22Rv1 (cell line): ENCODE measurements at regions not wholly inside any gene's neighbourhood (a gene's known extent, or its start where the extent isn't known, plus 50 kb on each side); places are given as distances from the start of the nearest gene placed in this dataset.

Experiments
- H3K27ac ChIP-seq: fragments of 450-650 bp; 2 replicates; pipeline ENCODE4 v1.5.1; 2017
- ZFX ChIP-seq: fragments of 450-650 bp; IDR thresholded peaks from 2 replicates; pipeline ENCODE4 v1.6.1; 2017; ENCODE audit warnings: antibody characterized with exemption, borderline replicate concordance
- TF ChIP-seq, protein P1 (sequence below): fragments of 450-650 bp; IDR thresholded peaks from 2 replicates; pipeline ENCODE4 v1.5.1; 2017; ENCODE audit warnings: mild to moderate bottlenecking

DNA sequence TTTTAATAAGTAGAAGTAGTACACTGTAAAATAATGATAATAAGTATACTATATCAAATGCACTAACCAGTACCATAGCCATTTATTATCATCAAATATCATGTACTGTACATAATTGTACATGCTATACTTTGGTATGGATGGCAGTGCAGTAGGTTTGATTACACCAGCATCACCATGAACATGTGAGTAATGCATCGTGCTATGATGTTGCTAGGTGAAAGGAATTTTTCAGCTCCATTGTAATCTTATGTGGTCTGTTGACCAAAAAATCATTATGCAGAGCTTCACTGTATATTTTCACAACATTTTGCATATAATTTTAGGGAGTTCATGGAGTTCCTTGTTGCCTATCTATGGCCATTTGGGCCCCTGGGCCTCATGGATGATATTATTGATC is 72.2 kb upstream of the HMHB1 start:
- TF ChIP-seq ZFX, result no peak
- TF ChIP-seq, protein P1, sequence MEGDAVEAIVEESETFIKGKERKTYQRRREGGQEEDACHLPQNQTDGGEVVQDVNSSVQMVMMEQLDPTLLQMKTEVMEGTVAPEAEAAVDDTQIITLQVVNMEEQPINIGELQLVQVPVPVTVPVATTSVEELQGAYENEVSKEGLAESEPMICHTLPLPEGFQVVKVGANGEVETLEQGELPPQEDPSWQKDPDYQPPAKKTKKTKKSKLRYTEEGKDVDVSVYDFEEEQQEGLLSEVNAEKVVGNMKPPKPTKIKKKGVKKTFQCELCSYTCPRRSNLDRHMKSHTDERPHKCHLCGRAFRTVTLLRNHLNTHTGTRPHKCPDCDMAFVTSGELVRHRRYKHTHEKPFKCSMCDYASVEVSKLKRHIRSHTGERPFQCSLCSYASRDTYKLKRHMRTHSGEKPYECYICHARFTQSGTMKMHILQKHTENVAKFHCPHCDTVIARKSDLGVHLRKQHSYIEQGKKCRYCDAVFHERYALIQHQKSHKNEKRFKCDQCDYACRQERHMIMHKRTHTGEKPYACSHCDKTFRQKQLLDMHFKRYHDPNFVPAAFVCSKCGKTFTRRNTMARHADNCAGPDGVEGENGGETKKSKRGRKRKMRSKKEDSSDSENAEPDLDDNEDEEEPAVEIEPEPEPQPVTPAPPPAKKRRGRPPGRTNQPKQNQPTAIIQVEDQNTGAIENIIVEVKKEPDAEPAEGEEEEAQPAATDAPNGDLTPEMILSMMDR, result no peak
- no peak overlapping the region for H3K27ac ChIP-seq

DNA sequence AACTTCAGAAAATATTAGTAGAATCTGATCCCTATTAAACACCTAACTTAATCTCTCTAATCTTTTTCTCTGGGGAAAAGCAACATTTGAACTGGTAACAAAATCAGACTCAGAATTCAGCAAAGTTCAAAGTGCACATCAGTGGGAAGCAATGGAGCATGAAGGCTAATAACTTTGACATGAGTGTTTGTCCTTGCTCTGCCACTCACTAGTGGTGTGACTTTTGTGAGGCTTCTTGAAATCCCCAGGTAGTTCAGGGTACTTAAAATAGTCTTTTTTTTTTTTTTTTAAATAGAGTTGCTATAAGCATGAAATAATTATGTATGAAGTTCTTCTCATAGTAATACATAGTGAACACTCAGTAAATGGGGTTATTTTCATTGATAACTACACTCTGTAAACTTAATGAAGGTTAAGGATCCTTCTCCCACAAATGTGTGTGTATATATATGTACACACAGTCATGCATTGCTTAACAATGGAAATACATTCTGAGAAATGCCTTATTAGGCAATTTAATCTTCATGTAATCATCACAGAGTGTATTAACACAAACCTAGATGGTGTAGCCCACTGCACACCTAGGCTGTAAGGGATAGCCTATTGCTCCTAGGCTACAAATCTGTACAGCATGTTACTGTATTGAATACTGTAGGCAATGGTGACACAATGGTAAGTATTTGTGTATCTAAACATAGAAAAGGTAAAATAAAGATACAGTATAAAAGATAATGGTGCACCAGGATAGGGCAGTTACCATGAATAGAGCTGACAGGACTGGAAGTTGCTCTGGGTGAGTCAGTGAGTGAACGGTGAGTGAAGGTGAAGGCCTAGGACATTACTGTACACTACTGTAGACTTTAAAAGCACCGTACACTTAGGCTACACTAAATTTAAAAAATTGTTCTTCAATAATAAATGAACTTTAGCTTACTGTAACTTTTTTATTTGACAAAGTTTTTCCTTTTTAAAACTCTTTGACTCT is 73.3 kb upstream of the HMHB1 start:
- TF ChIP-seq, protein P1, result no peak
- H3K27ac ChIP-seq, result no peak overlapping the region

DNA sequence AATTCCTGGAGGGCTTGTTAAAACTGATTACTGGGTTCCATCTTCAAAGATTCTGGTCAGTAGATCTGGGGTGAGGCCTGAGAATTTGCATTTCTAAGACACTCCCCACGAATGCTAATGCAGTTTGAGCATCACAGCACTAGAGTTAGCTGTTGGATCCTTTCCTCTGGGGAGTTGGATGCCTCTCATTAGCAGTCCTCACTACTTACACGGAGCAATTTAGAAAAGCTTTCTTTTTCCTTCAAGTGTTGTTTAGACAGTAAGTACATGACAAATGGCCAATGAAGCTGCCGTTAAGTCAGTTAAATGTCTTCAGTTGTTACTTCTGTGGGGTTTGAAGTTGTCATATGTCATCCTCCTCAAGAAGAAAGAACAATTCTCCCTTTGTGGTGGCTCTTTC is 74.9 kb upstream of the HMHB1 start:
- TF ChIP-seq ZFX, result no peak
- TF ChIP-seq, protein P1, result no peak
- no peak overlapping the region for H3K27ac ChIP-seq

DNA sequence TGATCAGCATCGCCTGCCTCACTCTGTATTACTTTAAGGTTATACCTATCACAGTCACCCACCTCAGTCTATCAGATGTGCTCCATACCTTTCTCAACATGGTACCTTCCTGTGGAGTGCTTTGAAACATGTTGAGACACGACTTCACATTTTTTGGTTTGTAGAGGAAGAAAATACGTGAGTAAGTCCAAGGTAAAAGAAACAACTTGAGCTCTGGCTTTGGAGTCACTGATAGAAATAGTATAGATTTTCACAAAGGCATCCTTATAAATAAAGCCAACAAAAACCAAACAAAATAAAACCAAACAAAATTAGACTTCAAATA is 77.5 kb upstream of the HMHB1 start:
- H3K27ac ChIP-seq, result no peak overlapping the region
- TF ChIP-seq, protein P1, result no peak
- TF ChIP-seq ZFX, result no peak

DNA sequence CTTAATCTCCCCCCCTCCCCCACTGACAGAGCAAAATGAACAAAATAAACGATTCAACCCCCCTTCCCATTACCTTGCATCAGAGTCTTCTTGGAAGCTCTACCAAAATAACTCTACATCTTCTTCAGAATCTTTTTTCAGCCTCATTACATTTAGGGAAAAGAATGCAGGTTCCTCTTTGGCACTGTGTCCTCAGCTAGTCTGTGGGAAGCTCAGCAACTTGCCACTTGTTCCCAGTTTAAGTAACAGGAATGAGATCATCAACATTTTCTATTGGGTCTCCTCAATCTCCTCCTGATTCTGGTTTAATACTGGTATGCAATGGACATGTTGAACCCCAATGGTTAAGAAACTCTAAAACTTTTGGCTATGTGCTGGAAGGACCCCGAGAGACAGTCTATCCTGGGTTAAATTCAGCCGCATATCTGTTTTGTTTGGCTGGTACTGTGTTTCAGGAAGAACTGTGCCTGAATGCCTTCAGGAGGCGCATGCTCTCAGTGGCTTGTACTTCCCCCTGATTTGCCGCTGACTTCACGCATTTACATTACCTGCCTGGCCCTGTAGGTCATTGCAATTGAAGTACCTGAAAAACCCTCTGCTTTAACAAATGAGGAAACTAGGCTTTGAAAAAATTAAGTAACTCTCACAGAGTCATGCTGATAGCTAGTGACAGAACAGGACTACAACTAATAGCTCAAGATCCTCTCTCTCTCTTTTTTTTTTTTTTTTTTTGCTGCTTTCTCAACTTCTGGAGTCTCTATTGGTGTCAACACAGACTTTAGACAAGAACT is 78.1 kb upstream of the HMHB1 start:
- TF ChIP-seq, protein P1, result no peak
- TF ChIP-seq ZFX, result no peak
- H3K27ac ChIP-seq, result no peak overlapping the region

DNA sequence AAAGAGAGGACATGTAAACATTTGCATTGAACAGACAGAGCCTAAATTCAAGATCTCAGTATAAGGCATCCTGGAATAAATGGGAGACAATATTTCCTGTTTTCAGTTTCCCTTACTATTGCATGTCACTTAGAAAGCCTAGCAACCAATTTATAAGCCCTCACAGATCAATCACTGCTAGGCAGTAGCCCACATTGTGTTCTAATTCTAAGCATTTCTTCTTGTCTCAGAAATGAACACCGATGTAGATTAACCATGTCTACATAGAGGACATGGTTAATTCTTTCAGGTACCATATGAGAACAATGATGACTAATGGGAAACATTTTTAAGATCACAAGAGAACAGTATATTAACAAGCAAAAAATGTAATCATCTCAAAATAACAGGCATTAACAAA is 79.6 kb upstream of the HMHB1 start:
- TF ChIP-seq ZFX, result no peak
- TF ChIP-seq, protein P1, result no peak
- no peak overlapping the region for H3K27ac ChIP-seq
